ENCODE measurements at regions not wholly inside any gene's neighbourhood (a gene's known extent, or its start where the extent isn't known, plus 50 kb on each side); places are given as distances from the start of the nearest gene placed in this dataset.

- TF ChIP-seq, protein P1, sequence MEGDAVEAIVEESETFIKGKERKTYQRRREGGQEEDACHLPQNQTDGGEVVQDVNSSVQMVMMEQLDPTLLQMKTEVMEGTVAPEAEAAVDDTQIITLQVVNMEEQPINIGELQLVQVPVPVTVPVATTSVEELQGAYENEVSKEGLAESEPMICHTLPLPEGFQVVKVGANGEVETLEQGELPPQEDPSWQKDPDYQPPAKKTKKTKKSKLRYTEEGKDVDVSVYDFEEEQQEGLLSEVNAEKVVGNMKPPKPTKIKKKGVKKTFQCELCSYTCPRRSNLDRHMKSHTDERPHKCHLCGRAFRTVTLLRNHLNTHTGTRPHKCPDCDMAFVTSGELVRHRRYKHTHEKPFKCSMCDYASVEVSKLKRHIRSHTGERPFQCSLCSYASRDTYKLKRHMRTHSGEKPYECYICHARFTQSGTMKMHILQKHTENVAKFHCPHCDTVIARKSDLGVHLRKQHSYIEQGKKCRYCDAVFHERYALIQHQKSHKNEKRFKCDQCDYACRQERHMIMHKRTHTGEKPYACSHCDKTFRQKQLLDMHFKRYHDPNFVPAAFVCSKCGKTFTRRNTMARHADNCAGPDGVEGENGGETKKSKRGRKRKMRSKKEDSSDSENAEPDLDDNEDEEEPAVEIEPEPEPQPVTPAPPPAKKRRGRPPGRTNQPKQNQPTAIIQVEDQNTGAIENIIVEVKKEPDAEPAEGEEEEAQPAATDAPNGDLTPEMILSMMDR (IDR thresholded peaks at IDR 0.05), result no peak
- no peak for TF ChIP-seq POLR2A (IDR thresholded peaks at IDR 0.05)
These were observed 79.2 kb upstream of the TPRG1 start for GRCh38 chr3:189092547-189092946.
